Osteoblast (primary cell): ENCODE measurements at regions not wholly inside any gene's neighbourhood (a gene's known extent, or its start where the extent isn't known, plus 50 kb on each side); places are given as distances from the start of the nearest gene placed in this dataset.
"Not testable (repeated sequence)": the region's sequence is repeated elsewhere in the genome, so short reads cannot be mapped to it uniquely, and the experiment has no call there.

Source experiments
- DNase-seq: peaks from one replicate; pipeline ENCODE4 v3.0.0; 2011; ENCODE audit warnings: low spot score, mixed read lengths; ENCODE audit not compliant: insufficient read length; ENCODE audit errors: missing footprints
- H2AFZ ChIP-seq: 2 replicates; pipeline ENCODE4 v1.6.0; 2011; ENCODE audit warnings: mild to moderate bottlenecking, low read length
- H3K27ac ChIP-seq: 2 replicates; pipeline ENCODE4 v1.5.1; 2011; ENCODE audit warnings: mild to moderate bottlenecking, low read depth, low read length, moderate library complexity
- H3K27me3 ChIP-seq: 2 replicates; pipeline ENCODE4 v1.6.0; 2012; ENCODE audit warnings: mild to moderate bottlenecking, control low read depth, inconsistent platforms, low read length, moderate library complexity; ENCODE audit not compliant: insufficient read depth
- H3K36me3 ChIP-seq: 2 replicates; pipeline ENCODE4 v1.5.1; 2011; ENCODE audit warnings: mild to moderate bottlenecking, low read length, control low read depth, moderate library complexity; ENCODE audit not compliant: insufficient read depth
- H3K4me1 ChIP-seq: 2 replicates; pipeline ENCODE4 v1.5.1; 2011; ENCODE audit warnings: mild to moderate bottlenecking, low read length, control low read depth, moderate library complexity; ENCODE audit not compliant: insufficient read depth
- H3K4me2 ChIP-seq: 2 replicates; pipeline ENCODE4 v1.6.0; 2011; ENCODE audit warnings: mild to moderate bottlenecking, low read length; ENCODE audit not compliant: insufficient read depth
- H3K4me3 ChIP-seq: fragments of 200-600 bp; sonication (generic); 3 replicates; pipeline ENCODE4 v1.5.1; 2012; ENCODE audit warnings: mild to moderate bottlenecking, low read length, inconsistent platforms; ENCODE audit not compliant: insufficient read depth
- H3K79me2 ChIP-seq: 2 replicates; pipeline ENCODE4 v1.6.0; 2012; ENCODE audit warnings: mild to moderate bottlenecking, low read length, control low read depth, inconsistent platforms; ENCODE audit not compliant: insufficient read depth
- H3K9me3 ChIP-seq: 2 replicates; pipeline ENCODE4 v1.5.1; 2011; ENCODE audit warnings: low read depth, low read length, control low read depth
- H4K20me1 ChIP-seq: 2 replicates; pipeline ENCODE4 v1.6.0; 2012; ENCODE audit warnings: mild to moderate bottlenecking, low read length, control low read depth; ENCODE audit not compliant: insufficient read depth
- CTCF ChIP-seq: IDR thresholded peaks from 2 replicates; pipeline ENCODE4 v1.5.1; 2011; ENCODE audit warnings: mild to moderate bottlenecking, low read depth, low read length, moderate library complexity; ENCODE audit errors: extremely low read depth

GRCh38 chr13:86606264-86606663 lies 807.0 kb upstream of the SLITRK6 start:
- Histone ChIP-seq H3K4me1 (no peaks in the 10 kb centered on the region), H3K4me3 (no peak overlapping the region), H3K27ac (no peak overlapping the region), H3K79me2 (no peaks in the 10 kb centered on the region), H4K20me1 (no peaks in the 10 kb centered on the region), H3K4me2 (no peak overlapping the region), H3K9me3 (peaks cover 12% of the 10 kb centered on the region), H2AFZ (no peak overlapping the region), H3K27me3 (no peaks in the 10 kb centered on the region), H3K36me3 (no peaks in the 10 kb centered on the region)
- no peak for DNase-seq
- TF ChIP-seq CTCF = no peak

- H3K27ac ChIP-seq = no peak overlapping the region
- no peak for DNase-seq
- no peaks in the 10 kb centered on the region for H3K27me3 ChIP-seq
- no peaks in the 10 kb centered on the region for H3K36me3 ChIP-seq
- no peak overlapping the region for H3K4me3 ChIP-seq
- no peak overlapping the region for H3K4me2 ChIP-seq
- H4K20me1 ChIP-seq = no peaks in the 10 kb centered on the region
- TF ChIP-seq CTCF = no peak
- H3K79me2 ChIP-seq = no peaks in the 10 kb centered on the region
- no peaks in the 10 kb centered on the region for H3K4me1 ChIP-seq
- no peak overlapping the region for H2AFZ ChIP-seq
- H3K9me3 ChIP-seq = peaks cover 14% of the 10 kb centered on the region
Observed at GRCh38 chr13:86608701-86609100, 809.5 kb upstream of the SLITRK6 start.

- Histone ChIP-seq H2AFZ (no peak overlapping the region), H4K20me1 (no peaks in the 10 kb centered on the region), H3K79me2 (no peaks in the 10 kb centered on the region), H3K4me1 (no peaks in the 10 kb centered on the region), H3K27ac (no peak overlapping the region), H3K4me2 (no peak overlapping the region), H3K9me3 (peaks cover 4% of the 10 kb centered on the region), H3K27me3 (no peaks in the 10 kb centered on the region), H3K36me3 (no peaks in the 10 kb centered on the region), H3K4me3 (no peak overlapping the region)
- no peak for TF ChIP-seq CTCF
- DNase-seq = no peak
Observed at GRCh38 chr13:86633346-86633745, 834.1 kb upstream of the SLITRK6 start.

DNA sequence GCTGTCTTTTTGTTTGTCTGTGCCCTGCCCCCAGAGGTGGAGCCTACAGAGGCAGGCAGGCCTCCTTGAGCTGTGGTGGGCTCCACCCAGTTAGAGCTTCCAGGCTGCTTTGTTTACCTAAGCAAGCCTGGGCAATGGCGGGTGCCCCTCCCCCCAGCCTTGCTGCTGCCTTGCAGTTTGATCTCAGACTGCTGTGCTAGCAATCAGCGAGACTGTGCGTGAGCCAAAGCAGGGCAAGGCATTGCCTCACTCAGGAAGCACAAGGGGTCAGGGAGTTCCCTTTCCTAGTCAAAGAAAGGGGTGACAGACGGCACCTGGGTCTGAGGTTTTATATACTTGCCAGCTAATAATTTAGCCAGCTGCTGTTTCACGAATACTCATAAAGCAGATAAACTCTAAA lies 852.0 kb upstream of the SLITRK6 start:
- not testable (repeated sequence) for H3K4me2 ChIP-seq, DNase-seq

More for the DNA sequence above, 852.0 kb upstream of the SLITRK6 start:
- not testable (repeated sequence) for H3K27me3 ChIP-seq, H4K20me1 ChIP-seq, H3K9me3 ChIP-seq, H3K4me1 ChIP-seq, H3K79me2 ChIP-seq, H2AFZ ChIP-seq, H3K36me3 ChIP-seq, H3K27ac ChIP-seq, H3K4me3 ChIP-seq
